ENCODE measurements at regions not wholly inside any gene's neighbourhood (a gene's known extent, or its start where the extent isn't known, plus 50 kb on each side); places are given as distances from the start of the nearest gene placed in this dataset.

GRCh38 chr20:60214901-60215815 is 256.9 kb downstream of the CDH26 start:
- Histone ChIP-seq H3K27ac (ENCODE audit: low read depth in 1 of 2, low read length in 2 of 2) (no peak overlapping the region), H3K27me3 (ENCODE audit: control insufficient read depth in 1 of 2, insufficient read depth in 2 of 2, low read length in 1 of 2) (no peaks in the 10 kb centered on the region), H3K4me1 (ENCODE audit: control insufficient read depth in 1 of 2, insufficient read depth in 2 of 2, low read length in 2 of 2) (no peaks in the 10 kb centered on the region), H3K36me3 (ENCODE audit: control insufficient read depth in 1 of 2, insufficient read depth in 2 of 2, low read length in 1 of 2) (no peaks in the 10 kb centered on the region), H3K9me3 (ENCODE audit: control insufficient read depth, low read length) (no peaks in the 10 kb centered on the region), H3K4me3 (ENCODE audit: low read length in 2 of 2) (no peak overlapping the region)
- intact Hi-C loops (cut with DNase I), result loop anchor here in 1 of 2 donors (5.0 kb wide), 1 partner anchor 47 kb away; no protein-coding TSS in a partner anchor
- ATAC-seq (ENCODE audit: low FRiP score), result no peak
- WGBS, 2 donors, result 31 to 38% methylated on average over 17 of the region's 17 CpGs
- no peak for DNase-seq

DNA sequence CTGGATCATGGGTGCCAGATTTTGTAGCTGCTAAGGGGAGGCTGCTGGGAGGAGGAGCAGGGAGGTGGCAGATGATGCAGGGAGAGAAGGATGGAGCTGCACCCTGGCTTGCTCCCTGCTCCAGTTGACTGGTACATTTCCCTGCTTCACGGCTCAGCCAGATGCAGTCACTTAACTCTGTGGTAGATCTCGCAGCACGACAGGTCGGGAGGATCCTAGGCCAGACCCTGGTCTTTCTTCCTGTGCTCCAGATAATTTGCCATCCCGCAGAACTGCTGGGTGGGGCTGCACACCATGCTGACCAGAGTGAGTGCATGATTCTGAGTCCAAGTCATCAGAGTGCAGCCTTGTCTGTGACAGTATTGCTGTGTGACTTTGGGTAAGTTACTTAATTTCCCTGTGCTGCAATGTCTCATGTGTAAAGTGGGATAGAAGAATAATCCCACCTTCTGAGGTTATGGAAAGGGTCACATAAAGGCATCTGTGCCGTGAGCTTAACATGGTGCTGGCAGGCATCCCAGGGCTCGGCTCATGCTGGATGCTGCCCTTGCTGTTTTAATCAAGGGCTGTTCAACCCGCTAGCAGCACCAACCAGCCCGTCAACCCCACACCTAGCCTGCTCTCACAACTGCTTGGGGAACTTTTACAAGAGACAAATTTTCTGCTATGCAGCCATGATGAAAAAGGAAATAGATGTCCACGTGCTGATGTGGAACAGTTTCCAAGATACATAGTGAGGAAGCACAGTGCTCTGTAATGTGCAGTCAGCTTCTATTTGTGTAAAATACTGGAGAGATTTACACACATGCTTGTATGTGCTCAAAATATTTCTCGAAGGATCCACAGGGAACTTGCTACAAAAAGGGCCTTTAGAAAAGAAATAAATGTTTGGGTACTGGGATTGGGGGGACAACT is 257.9 kb downstream of the CDH26 start:
- Histone ChIP-seq H3K27me3 (ENCODE audit: control insufficient read depth in 1 of 2, insufficient read depth in 2 of 2, low read length in 1 of 2) (no peaks in the 10 kb centered on the region), H3K27ac (ENCODE audit: low read depth in 1 of 2, low read length in 2 of 2) (no peak overlapping the region), H3K4me3 (ENCODE audit: low read length in 2 of 2) (no peak overlapping the region), H3K9me3 (ENCODE audit: control insufficient read depth, low read length) (no peaks in the 10 kb centered on the region), H3K36me3 (ENCODE audit: control insufficient read depth in 1 of 2, insufficient read depth in 2 of 2, low read length in 1 of 2) (no peaks in the 10 kb centered on the region), H3K4me1 (ENCODE audit: control insufficient read depth in 1 of 2, insufficient read depth in 2 of 2, low read length in 2 of 2) (no peaks in the 10 kb centered on the region)
- intact Hi-C loops (cut with DNase I), result no loop called here
- DNase-seq (no peak), ATAC-seq (ENCODE audit: low FRiP score) (no peak)
- WGBS, 2 donors, result 30 to 32% methylated on average over 11 of the region's 11 CpGs

- ATAC-seq (ENCODE audit: low FRiP score) (no peak), DNase-seq (no peak)
- WGBS, 2 donors, result 52 to 63% methylated on average over 4 of the region's 4 CpGs
- no peaks in the 10 kb centered on the region for H3K27me3 ChIP-seq (ENCODE audit: control insufficient read depth in 1 of 2, insufficient read depth in 2 of 2, low read length in 1 of 2)
- H3K36me3 ChIP-seq (ENCODE audit: control insufficient read depth in 1 of 2, insufficient read depth in 2 of 2, low read length in 1 of 2), result no peaks in the 10 kb centered on the region
- no peaks in the 10 kb centered on the region for H3K9me3 ChIP-seq (ENCODE audit: control insufficient read depth, low read length)
- H3K4me3 ChIP-seq (ENCODE audit: low read length in 2 of 2), result no peak overlapping the region
- no peaks in the 10 kb centered on the region for H3K4me1 ChIP-seq (ENCODE audit: control insufficient read depth in 1 of 2, insufficient read depth in 2 of 2, low read length in 2 of 2)
- intact Hi-C loops (cut with DNase I), result no loop called here
- H3K27ac ChIP-seq (ENCODE audit: low read depth in 1 of 2, low read length in 2 of 2), result no peak overlapping the region
Measured at GRCh38 chr20:60219231-60219630, 261.0 kb downstream of the CDH26 start.

DNA sequence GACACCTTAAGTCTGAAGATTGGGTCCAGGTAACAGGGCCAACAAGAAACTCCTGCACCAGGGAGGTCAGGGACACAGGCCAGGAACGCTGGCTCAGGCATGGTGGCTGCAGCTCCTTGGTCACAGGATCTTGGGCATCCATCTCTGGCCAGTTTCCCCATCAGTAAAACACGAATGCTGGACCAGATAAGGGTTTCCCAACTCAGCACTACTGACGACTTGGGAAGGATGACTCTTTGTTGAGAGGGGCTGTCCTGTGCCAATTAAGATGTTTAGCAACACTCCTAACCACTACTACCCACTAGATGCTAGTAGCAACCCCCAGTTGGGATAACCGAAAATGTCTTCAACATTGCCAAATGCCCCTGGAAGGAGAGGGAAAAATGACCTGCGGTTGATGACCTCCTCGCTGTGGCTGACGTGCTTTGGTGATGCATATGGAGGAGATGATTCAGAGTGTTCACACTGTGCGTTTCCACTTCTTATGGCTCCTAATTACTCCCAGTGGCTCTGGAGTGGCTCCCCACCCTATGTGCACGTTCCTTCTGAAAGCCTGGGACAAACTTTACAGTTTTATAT is 261.9 kb downstream of the CDH26 start:
- H3K9me3 ChIP-seq (ENCODE audit: control insufficient read depth, low read length), result no peaks in the 10 kb centered on the region
- H3K36me3 ChIP-seq (ENCODE audit: control insufficient read depth in 1 of 2, insufficient read depth in 2 of 2, low read length in 1 of 2), result no peaks in the 10 kb centered on the region
- H3K4me3 ChIP-seq (ENCODE audit: low read length in 2 of 2), result no peak overlapping the region
- H3K27me3 ChIP-seq (ENCODE audit: control insufficient read depth in 1 of 2, insufficient read depth in 2 of 2, low read length in 1 of 2), result no peaks in the 10 kb centered on the region
- ATAC-seq (ENCODE audit: low FRiP score), result no peak
- intact Hi-C loops (cut with DNase I), result no loop called here
- WGBS, 2 donors, result 70 to 77% methylated on average over 9 of the region's 9 CpGs
- H3K27ac ChIP-seq (ENCODE audit: low read depth in 1 of 2, low read length in 2 of 2), result no peak overlapping the region
- DNase-seq, result no peak
- H3K4me1 ChIP-seq (ENCODE audit: control insufficient read depth in 1 of 2, insufficient read depth in 2 of 2, low read length in 2 of 2), result no peaks in the 10 kb centered on the region

- Histone ChIP-seq H3K27ac (ENCODE audit: low read depth in 1 of 2, low read length in 2 of 2) (no peak overlapping the region), H3K9me3 (ENCODE audit: control insufficient read depth, low read length) (no peaks in the 10 kb centered on the region), H3K4me1 (ENCODE audit: control insufficient read depth in 1 of 2, insufficient read depth in 2 of 2, low read length in 2 of 2) (no peaks in the 10 kb centered on the region), H3K4me3 (ENCODE audit: low read length in 2 of 2) (no peak overlapping the region), H3K36me3 (ENCODE audit: control insufficient read depth in 1 of 2, insufficient read depth in 2 of 2, low read length in 1 of 2) (no peaks in the 10 kb centered on the region), H3K27me3 (ENCODE audit: control insufficient read depth in 1 of 2, insufficient read depth in 2 of 2, low read length in 1 of 2) (no peaks in the 10 kb centered on the region)
- ATAC-seq (ENCODE audit: low FRiP score), result no peak
- intact Hi-C loops (cut with DNase I), result no loop called here
- 74 to 77% methylated on average over 8 of the region's 8 CpGs for whole genome bisulfite sequencing, 2 donors
- DNase-seq, result no peak
Measured at GRCh38 chr20:60220706-60221105, 262.5 kb downstream of the CDH26 start.

DNA sequence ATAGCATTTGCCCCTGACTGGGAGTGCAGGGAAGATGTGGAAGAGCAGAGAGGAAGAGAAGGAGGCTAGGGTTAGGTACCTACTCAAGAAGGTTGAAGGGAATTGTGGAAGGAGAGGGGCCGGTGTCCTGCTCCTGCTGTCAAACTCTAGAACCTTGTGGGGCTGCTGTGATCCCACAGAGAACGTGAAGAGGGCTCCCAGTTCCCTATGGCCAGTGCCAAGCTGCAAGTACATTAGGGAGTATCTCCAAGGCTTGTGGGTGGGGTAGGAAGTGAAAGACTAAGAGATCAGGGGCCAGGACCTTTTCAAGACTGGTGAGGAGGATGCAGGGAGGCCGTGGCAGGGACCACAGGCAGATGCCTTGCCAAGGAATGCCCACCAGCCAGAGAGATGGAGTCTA is 263.4 kb downstream of the CDH26 start:
- ATAC-seq (ENCODE audit: low FRiP score) (no peak), DNase-seq (no peak)
- H3K27ac ChIP-seq (ENCODE audit: low read depth in 1 of 2, low read length in 2 of 2), result no peak overlapping the region
- H3K9me3 ChIP-seq (ENCODE audit: control insufficient read depth, low read length), result no peaks in the 10 kb centered on the region
- intact Hi-C loops (cut with DNase I), result no loop called here
- H3K4me1 ChIP-seq (ENCODE audit: control insufficient read depth in 1 of 2, insufficient read depth in 2 of 2, low read length in 2 of 2), result no peaks in the 10 kb centered on the region
- H3K36me3 ChIP-seq (ENCODE audit: control insufficient read depth in 1 of 2, insufficient read depth in 2 of 2, low read length in 1 of 2), result no peaks in the 10 kb centered on the region
- WGBS, 2 donors, result 75 to 77% methylated on average over 3 of the region's 3 CpGs
- no peak overlapping the region for H3K4me3 ChIP-seq (ENCODE audit: low read length in 2 of 2)
- no peaks in the 10 kb centered on the region for H3K27me3 ChIP-seq (ENCODE audit: control insufficient read depth in 1 of 2, insufficient read depth in 2 of 2, low read length in 1 of 2)

- no peak overlapping the region for H3K27ac ChIP-seq (ENCODE audit: low read depth in 1 of 2, low read length in 2 of 2)
- intact Hi-C loops (cut with DNase I), result no loop called here
- H3K4me1 ChIP-seq (ENCODE audit: control insufficient read depth in 1 of 2, insufficient read depth in 2 of 2, low read length in 2 of 2), result no peaks in the 10 kb centered on the region
- no peak overlapping the region for H3K4me3 ChIP-seq (ENCODE audit: low read length in 2 of 2)
- no peaks in the 10 kb centered on the region for H3K27me3 ChIP-seq (ENCODE audit: control insufficient read depth in 1 of 2, insufficient read depth in 2 of 2, low read length in 1 of 2)
- H3K9me3 ChIP-seq (ENCODE audit: control insufficient read depth, low read length), result no peaks in the 10 kb centered on the region
- DNase-seq (no peak), ATAC-seq (ENCODE audit: low FRiP score) (no peak)
- H3K36me3 ChIP-seq (ENCODE audit: control insufficient read depth in 1 of 2, insufficient read depth in 2 of 2, low read length in 1 of 2), result no peaks in the 10 kb centered on the region
- WGBS, 2 donors, result 65 to 78% methylated on average over 2 of the region's 2 CpGs
Measured at GRCh38 chr20:60222497-60222896, 264.3 kb downstream of the CDH26 start.

DNA sequence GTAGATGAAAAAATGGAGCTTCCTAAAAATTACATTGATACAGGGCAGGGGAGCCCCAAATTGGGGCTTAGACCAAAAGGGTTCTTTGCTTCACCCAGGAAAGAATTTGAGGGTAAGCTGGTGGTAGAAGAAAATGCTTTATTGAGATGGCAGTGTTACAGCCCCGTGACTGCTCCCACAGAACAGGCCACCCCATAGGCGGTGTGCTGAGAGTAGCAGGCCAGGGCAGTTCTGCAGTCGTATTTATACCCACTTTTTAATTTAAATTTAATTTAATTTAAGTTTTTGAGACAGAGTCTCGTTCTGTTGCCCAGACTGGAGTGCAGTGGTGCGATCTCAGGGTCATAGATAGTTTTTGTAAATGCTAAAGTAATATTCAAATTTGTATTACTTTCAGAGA is 265.0 kb downstream of the CDH26 start:
- WGBS, 2 donors, result 78 to 87% methylated on average over 5 of the region's 5 CpGs
- DNase-seq, result no peak
- intact Hi-C loops (cut with DNase I), result no loop called here

More for the DNA sequence above, 265.0 kb downstream of the CDH26 start:
- no peak for ATAC-seq (ENCODE audit: low FRiP score)
- Histone ChIP-seq H3K4me3 (ENCODE audit: low read length in 2 of 2) (no peak overlapping the region), H3K36me3 (ENCODE audit: control insufficient read depth in 1 of 2, insufficient read depth in 2 of 2, low read length in 1 of 2) (no peaks in the 10 kb centered on the region), H3K4me1 (ENCODE audit: control insufficient read depth in 1 of 2, insufficient read depth in 2 of 2, low read length in 2 of 2) (no peaks in the 10 kb centered on the region), H3K27ac (ENCODE audit: low read depth in 1 of 2, low read length in 2 of 2) (no peak overlapping the region), H3K27me3 (ENCODE audit: control insufficient read depth in 1 of 2, insufficient read depth in 2 of 2, low read length in 1 of 2) (no peaks in the 10 kb centered on the region), H3K9me3 (ENCODE audit: control insufficient read depth, low read length) (no peaks in the 10 kb centered on the region)
